Liver (tissue), 3 donors: ENCODE measurements at regions not wholly inside any gene's neighbourhood (a gene's known extent, or its start where the extent isn't known, plus 50 kb on each side); places are given as distances from the start of the nearest gene placed in this dataset.

Source experiments
- ATF3 ChIP-seq: IDR thresholded peaks from 2 replicates; pipeline ENCODE4 v1.6.1; 2016; ENCODE audit warnings: antibody characterized with exemption
- CTCF ChIP-seq: fragments of 150-350 bp; IDR thresholded peaks from 2 replicates; pipeline ENCODE4 v1.5.1; 2017; ENCODE audit warnings: improper control_type of control experiment, low read depth, low read length; ENCODE audit not compliant: missing input control
- FOXA2 ChIP-seq: IDR thresholded peaks from 2 replicates; pipeline ENCODE4 v1.6.1; 2016; ENCODE audit warnings: antibody characterized with exemption
- GABPA ChIP-seq, 2 donors: IDR thresholded peaks in 1 of 2; conservative IDR thresholded peaks in 1 of 2; 2 replicates each; pipeline ENCODE4 v1.6.1; 2016; ENCODE audit warnings: antibody characterized with exemption in 2 of 2, mild to moderate bottlenecking in 1 of 2, moderate library complexity in 1 of 2
- HNF4G ChIP-seq: IDR thresholded peaks from 2 replicates; pipeline ENCODE4 v1.6.1; 2016; ENCODE audit warnings: antibody characterized with exemption
- RAD21 ChIP-seq, 2 donors: IDR thresholded peaks; 2 replicates each; pipeline ENCODE4 v1.6.1; 2016; ENCODE audit warnings: antibody characterized with exemption in 2 of 2, mild to moderate bottlenecking in 2 of 2
- RXRA ChIP-seq, 2 donors: IDR thresholded peaks; 2 replicates each; pipeline ENCODE4 v1.6.1; 2017 to 2018; ENCODE audit warnings: antibody characterized with exemption in 2 of 2, mild to moderate bottlenecking in 1 of 2
- SP1 ChIP-seq: IDR thresholded peaks from 2 replicates; pipeline ENCODE4 v1.6.1; 2018; ENCODE audit warnings: antibody characterized with exemption, mild to moderate bottlenecking
- TAF1 ChIP-seq: conservative IDR thresholded peaks from 2 replicates; pipeline ENCODE4 v1.6.1; 2016; ENCODE audit warnings: antibody characterized with exemption, mild to moderate bottlenecking
- YY1 ChIP-seq: IDR thresholded peaks from 2 replicates; pipeline ENCODE4 v1.6.1; 2016; ENCODE audit warnings: antibody characterized with exemption, mild to moderate bottlenecking
- TF ChIP-seq, protein P1 (sequence below): IDR thresholded peaks from 2 replicates; pipeline ENCODE4 v1.6.1; 2016; ENCODE audit warnings: antibody characterized with exemption
- TF ChIP-seq, protein P2 (sequence below): IDR thresholded peaks from 2 replicates; pipeline ENCODE4 v1.6.1; 2016; ENCODE audit warnings: antibody characterized with exemption, mild to moderate bottlenecking
- donor health status: healthy.
- donor health status: healthy.

- TF ChIP-seq RAD21 (IDR thresholded peaks at IDR 0.05): no peak
- TF ChIP-seq FOXA2: no peak
- no peak for TF ChIP-seq SP1
- no peak for TF ChIP-seq TAF1
- no peak for TF ChIP-seq YY1
- TF ChIP-seq CTCF: no peak
- no peak for TF ChIP-seq ATF3
- TF ChIP-seq GABPA (IDR thresholded peaks at IDR 0.05 in 1 of 2, conservative IDR thresholded peaks at IDR 0.05 in 1 of 2): no peak
- TF ChIP-seq RXRA (IDR thresholded peaks at IDR 0.05): no peak
- TF ChIP-seq HNF4G: no peak
- TF ChIP-seq, protein P1, sequence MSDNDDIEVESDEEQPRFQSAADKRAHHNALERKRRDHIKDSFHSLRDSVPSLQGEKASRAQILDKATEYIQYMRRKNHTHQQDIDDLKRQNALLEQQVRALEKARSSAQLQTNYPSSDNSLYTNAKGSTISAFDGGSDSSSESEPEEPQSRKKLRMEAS: no peak
- TF ChIP-seq, protein P2, sequence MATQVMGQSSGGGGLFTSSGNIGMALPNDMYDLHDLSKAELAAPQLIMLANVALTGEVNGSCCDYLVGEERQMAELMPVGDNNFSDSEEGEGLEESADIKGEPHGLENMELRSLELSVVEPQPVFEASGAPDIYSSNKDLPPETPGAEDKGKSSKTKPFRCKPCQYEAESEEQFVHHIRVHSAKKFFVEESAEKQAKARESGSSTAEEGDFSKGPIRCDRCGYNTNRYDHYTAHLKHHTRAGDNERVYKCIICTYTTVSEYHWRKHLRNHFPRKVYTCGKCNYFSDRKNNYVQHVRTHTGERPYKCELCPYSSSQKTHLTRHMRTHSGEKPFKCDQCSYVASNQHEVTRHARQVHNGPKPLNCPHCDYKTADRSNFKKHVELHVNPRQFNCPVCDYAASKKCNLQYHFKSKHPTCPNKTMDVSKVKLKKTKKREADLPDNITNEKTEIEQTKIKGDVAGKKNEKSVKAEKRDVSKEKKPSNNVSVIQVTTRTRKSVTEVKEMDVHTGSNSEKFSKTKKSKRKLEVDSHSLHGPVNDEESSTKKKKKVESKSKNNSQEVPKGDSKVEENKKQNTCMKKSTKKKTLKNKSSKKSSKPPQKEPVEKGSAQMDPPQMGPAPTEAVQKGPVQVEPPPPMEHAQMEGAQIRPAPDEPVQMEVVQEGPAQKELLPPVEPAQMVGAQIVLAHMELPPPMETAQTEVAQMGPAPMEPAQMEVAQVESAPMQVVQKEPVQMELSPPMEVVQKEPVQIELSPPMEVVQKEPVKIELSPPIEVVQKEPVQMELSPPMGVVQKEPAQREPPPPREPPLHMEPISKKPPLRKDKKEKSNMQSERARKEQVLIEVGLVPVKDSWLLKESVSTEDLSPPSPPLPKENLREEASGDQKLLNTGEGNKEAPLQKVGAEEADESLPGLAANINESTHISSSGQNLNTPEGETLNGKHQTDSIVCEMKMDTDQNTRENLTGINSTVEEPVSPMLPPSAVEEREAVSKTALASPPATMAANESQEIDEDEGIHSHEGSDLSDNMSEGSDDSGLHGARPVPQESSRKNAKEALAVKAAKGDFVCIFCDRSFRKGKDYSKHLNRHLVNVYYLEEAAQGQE: no peak
Observed at GRCh38 chr4:22334155-22334554, 181.7 kb downstream of the ADGRA3 start.
